GM12872 (cell line): ENCODE measurements at regions not wholly inside any gene's neighbourhood (a gene's known extent, or its start where the extent isn't known, plus 50 kb on each side); places are given as distances from the start of the nearest gene placed in this dataset.

Source experiments
- TF ChIP-seq, protein P1 (sequence below): IDR thresholded peaks from 3 replicates; pipeline ENCODE4 v1.5.1; 2011; ENCODE audit warnings: low read depth, mild to moderate bottlenecking, low read length, moderate library complexity; ENCODE audit not compliant: insufficient read depth

GRCh38 chr2:122822319-122822718 is 1066.9 kb downstream of the TSN start:
- TF ChIP-seq, protein P1, sequence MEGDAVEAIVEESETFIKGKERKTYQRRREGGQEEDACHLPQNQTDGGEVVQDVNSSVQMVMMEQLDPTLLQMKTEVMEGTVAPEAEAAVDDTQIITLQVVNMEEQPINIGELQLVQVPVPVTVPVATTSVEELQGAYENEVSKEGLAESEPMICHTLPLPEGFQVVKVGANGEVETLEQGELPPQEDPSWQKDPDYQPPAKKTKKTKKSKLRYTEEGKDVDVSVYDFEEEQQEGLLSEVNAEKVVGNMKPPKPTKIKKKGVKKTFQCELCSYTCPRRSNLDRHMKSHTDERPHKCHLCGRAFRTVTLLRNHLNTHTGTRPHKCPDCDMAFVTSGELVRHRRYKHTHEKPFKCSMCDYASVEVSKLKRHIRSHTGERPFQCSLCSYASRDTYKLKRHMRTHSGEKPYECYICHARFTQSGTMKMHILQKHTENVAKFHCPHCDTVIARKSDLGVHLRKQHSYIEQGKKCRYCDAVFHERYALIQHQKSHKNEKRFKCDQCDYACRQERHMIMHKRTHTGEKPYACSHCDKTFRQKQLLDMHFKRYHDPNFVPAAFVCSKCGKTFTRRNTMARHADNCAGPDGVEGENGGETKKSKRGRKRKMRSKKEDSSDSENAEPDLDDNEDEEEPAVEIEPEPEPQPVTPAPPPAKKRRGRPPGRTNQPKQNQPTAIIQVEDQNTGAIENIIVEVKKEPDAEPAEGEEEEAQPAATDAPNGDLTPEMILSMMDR, result no peak

- TF ChIP-seq, protein P1, result no peak
These were observed 1074.7 kb downstream of the TSN start for GRCh38 chr2:122830157-122830556.

DNA sequence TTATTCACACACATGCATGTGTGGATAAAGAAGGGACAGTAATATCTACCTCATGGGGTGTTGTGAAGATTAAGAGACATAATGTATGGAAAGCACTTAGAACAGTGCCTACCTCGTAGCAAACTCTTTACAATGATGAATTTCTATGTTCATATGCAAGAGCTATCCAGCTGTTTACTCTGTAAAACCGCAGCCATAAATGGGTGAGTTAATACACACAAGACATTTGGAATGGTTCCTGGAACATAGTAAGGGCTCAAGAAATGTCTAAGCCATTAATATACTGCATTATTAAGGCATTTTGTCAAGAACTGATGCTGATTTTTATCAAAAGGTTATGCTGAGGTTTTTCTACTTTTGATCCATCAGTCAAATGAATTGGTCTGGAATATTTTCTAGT is 1076.2 kb downstream of the TSN start:
- TF ChIP-seq, protein P1, result no peak

DNA sequence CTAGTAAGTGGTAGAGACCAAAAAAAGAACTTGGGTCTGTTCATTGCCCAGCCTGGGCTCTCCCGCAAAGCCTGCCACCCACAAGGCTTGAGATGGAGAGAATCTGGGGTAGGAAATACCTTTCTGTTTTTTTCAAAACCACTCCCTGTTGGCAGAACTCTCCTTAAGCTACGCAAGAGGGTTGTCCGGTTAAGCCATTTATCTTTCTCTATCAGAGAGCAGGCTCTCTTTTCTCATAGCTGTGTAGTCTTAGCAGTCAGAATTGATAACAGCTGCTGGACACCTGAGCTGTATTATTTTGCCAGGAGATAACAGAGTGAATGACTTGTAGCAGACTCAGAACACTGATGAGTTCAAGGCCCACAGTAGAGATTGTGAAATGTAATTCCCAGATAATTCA is 1088.1 kb downstream of the TSN start:
- TF ChIP-seq, protein P1, result no peak

DNA sequence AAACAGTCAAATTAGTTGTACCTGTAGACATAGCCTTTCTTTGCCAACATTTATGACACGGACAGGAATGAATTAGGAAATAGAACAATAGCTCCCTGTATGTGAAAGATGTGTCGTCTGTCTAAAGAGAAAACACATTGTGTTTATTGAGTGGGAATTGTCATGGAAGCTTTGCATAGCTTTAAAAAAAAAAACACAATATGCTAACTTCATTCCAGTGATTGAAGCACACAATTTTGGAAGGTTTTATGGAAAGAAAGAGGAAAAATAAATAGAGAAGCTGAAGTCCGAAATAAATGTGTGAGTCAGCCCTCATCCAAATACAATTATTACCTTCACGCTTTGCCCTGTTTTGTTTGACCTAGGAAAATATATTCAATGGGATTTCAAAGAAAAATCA is 1095.7 kb downstream of the TSN start:
- TF ChIP-seq, protein P1, result no peak

- TF ChIP-seq, protein P1, result no peak
These were observed 1096.6 kb downstream of the TSN start for GRCh38 chr2:122851972-122852531.

GRCh38 chr2:122856696-122857095 is 1101.2 kb downstream of the TSN start:
- TF ChIP-seq, protein P1, result no peak
